ENCODE measurements at regions not wholly inside any gene's neighbourhood (a gene's known extent, or its start where the extent isn't known, plus 50 kb on each side); places are given as distances from the start of the nearest gene placed in this dataset.

GRCh38 chr6:165920896-165921671, 246.6 kb downstream of the TBXT start:
- TF ChIP-seq CTCF (IDR thresholded peaks at IDR 0.05) (no peak), POLR2A (IDR thresholded peaks at IDR 0.05) (no peak)

Data from lower leg skin (tissue), 3 donors.